ENCODE measurements at regions not wholly inside any gene's neighbourhood (a gene's known extent, or its start where the extent isn't known, plus 50 kb on each side); places are given as distances from the start of the nearest gene placed in this dataset.
"Not testable (repeated sequence)": the region's sequence is repeated elsewhere in the genome, so short reads cannot be mapped to it uniquely, and the experiment has no call there.

DNA sequence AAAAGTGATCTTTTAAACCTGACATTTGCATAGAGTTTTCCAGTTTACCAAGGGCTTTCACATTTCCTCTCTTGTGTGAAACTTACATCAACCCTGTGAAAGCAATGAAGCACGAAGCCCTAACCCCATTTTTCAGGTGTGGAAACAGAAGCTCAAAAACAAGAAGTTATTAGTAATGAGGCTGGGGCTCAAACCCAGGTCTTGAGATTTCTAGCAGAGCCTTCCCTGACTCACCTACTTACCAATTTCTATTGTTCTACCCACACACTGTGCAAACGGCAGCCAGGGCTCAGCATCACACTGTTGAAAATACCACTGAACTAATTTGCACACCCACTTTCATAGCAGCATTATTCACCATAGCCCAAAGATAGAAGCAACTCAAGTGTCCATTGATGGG, 117.8 kb upstream of the IGF1R start:
- no peak for DNase-seq

DNA sequence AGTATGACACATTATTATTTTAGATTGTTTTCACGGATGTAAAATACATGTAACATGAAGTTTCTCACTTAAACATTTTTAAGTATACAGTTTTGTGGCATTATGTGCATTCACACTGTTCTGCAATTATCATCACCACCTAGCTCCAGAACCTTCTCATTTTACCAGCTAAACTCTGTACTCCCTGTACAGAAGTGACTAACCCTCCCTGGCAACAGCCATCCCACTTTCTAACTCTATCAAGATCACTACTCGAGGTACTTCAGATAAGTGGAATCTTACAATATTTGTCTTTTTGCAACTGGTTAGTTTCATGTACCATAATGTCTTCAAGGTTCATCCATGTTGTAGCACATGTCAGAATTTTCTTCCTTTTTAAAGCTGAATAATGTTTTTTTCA, 116.3 kb upstream of the IGF1R start:
- no peak for DNase-seq

DNA sequence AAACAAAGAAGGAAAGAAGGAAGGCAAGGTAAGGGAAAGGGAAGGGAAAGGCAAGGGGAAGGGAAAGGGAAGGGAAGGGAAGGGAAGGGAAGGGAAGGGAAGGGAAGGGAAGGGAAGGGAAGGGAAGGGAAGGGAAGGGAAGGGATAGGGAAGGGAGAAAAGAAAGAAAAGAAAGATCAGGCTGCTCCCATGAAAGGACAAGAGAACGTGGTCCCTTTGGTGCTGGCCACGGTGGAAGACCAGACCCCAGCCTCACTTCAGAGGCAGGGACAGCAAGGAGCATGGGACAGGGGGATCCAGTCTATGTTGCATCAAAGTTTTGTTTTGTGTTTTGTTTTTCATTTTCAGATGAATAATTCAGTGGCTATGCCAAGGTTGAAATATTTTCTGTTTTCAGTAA, 111.4 kb upstream of the IGF1R start:
- no peak for DNase-seq

- DNase-seq: no peak
Measured at GRCh38 chr15:98537516-98538060, 110.8 kb upstream of the IGF1R start.

- no peak for DNase-seq
Measured at GRCh38 chr15:98541519-98541918, 106.8 kb upstream of the IGF1R start.

- DNase-seq: no peak
Measured at GRCh38 chr15:98543237-98543636, 105.1 kb upstream of the IGF1R start.

DNA sequence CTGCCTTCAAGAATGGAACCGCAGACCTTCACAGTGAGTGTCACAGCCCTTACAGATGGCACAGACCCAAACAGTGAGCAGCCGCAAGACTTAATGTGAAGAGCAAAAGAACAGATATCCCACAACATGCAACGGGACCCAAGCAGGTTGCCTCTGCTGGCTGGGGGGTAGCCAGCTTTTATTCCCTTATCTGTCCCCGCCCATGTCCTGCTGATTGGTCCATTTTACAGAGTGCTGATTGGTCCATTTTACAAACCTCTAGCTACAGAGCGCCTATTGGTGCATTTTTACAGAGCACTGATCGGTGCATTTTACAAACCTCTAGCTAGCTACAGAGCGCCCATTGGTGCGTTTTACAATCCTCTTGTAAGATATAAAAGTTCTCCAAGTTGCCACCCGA, 102.0 kb upstream of the IGF1R start:
- no peak for DNase-seq

- DNase-seq: no peak
Measured at GRCh38 chr15:98547275-98547674, 101.1 kb upstream of the IGF1R start.

- DNase-seq: no peak
Measured at GRCh38 chr15:98547741-98548138, 100.6 kb upstream of the IGF1R start.

- DNase-seq: no peak
Measured at GRCh38 chr15:98548139-98548971, 100.0 kb upstream of the IGF1R start.

GRCh38 chr15:98549003-98549402, 99.3 kb upstream of the IGF1R start:
- no peak for DNase-seq

- DNase-seq: no peak
Measured at GRCh38 chr15:98549741-98550140, 98.6 kb upstream of the IGF1R start.

- not testable (repeated sequence) for DNase-seq
Measured at GRCh38 chr15:98550363-98550762, 98.0 kb upstream of the IGF1R start.

DNA sequence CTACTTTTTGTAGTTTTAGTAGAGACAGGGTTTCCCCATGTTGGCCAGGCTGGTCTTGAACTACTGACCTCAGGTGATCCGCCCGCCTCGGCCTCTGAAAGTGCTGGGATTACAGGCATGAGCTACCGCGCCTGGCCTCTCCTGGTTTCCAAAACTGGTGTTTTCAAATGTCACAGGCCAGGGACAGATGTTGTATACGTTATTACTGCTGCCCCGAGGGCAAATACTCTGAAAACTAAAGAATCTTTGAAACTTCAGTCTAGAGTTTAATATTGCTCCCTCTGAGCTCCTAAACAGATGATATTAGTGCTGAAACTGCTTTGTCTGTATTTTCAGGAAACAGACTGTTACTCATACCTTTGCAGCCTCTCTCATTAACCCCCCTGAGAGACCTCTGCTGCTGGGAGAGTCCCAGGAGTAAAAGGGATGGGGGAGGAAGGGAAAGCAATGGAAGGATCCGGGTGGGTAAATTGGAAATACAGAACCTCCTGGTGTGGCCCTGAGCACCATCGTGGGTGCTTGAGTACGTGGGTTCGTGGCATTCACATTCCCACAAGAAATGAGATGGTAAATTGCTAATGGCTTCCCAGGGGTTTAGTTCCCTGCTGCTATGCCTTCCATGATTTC, 96.3 kb upstream of the IGF1R start:
- DNase-seq: no peak

DNA sequence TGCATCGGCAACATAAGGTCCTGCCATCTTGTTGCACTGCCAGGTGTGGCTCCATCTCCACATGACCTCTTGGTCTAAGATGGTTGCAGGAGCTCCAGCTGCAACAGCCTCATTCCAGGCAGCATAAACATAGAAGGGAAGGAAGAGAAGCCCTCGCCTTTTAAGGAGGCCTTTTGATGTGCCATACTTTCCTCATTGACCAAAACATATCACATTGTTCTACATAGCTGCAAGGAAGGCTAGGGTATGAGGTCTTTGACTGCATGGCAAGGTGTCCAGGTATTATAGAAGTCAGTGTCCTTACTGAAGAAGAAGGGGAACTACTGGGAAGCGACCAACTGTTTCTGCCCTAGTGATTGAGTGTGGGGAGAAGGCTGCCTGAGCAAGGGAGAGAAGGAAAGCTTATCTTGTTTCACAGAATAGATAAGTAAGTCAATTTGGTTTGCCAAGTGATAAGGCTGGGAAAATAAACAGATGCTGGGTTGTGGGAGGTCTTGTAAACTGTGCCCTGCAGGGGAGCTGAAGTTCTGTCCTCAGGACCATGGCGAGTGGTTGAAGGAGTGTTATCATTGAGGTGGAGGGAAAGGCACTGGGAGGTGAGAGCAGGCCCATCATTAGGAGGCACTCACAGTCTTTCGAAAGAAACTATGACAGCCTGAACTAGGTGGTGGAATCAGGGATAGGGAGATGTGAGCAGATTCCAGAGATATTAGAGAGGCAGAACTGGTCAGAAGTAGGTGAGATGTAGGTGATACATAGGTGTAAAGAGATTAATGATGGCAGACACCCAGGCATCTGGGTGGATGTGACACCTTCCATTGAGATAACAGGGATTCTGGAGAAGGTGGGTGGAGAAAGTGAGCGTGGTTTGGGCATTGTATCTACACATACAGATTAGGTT, 93.8 kb upstream of the IGF1R start:
- DNase-seq: no peak

GRCh38 chr15:98555173-98555515, 93.2 kb upstream of the IGF1R start:
- DNase-seq: no peak

- no peak for DNase-seq
Measured at GRCh38 chr15:98556321-98556720, 92.0 kb upstream of the IGF1R start.

GRCh38 chr15:98560338-98560737, 88.0 kb upstream of the IGF1R start:
- DNase-seq: no peak

- no peak for DNase-seq
Measured at GRCh38 chr15:98561169-98561941, 87.0 kb upstream of the IGF1R start.

GRCh38 chr15:98562331-98562937, 85.9 kb upstream of the IGF1R start:
- no peak for DNase-seq

DNA sequence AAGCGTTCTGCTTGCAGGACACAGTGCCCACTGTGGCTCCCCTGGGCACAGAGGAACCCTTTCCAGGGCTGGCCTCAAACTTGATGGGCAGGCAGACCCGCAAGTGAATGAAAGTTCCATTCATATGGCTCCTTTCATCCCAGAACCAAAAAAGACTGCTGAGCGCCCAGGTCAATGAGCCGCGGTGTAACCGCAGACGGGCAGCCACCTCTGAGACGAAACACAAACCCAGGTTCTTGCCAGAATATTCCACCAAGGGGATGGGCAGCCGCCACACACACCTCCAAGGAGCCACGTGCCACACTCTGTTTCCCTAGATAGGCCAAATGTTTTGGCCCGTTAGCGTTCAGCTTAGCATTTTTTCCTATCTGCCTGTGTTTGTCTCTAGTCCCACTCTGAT, 82.8 kb upstream of the IGF1R start:
- no peak for DNase-seq

DNA sequence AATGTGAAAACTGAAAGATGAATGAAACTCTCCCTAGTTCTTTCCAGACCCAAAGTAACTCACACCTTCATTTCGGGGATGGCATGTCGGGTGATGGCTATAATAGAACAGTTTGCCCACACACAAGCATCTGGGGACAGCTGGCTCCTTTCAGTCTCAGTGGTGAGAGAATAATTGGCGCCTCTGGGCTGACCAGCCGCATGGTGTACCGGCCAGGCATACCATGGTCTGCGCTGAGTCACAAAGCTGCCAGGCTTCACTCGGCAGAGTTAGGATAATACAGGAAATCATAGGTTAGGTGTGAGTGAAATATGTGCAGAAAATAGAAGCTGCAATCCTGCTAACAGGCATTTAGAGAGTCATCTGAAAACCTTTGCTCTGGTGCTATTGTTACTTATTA, 80.4 kb upstream of the IGF1R start:
- DNase-seq: no peak

Measured in NCI-H2029 (cell line).